H1 (cell line): ENCODE measurements at regions not wholly inside any gene's neighbourhood (a gene's known extent, or its start where the extent isn't known, plus 50 kb on each side); places are given as distances from the start of the nearest gene placed in this dataset.

Experiments
- CTCF ChIA-PET: fragments of 300-600 bp; sonication (Branson Sonifier 250); formaldehyde crosslinking; loops from one replicate; lab custom pipeline; 2021; ENCODE audit not compliant: partially characterized antibody; lab: Charles Lee
- POLR2A ChIA-PET: fragments of 300-600 bp; sonication (Branson Sonifier 250); formaldehyde crosslinking; loops from one replicate; lab custom pipeline; 2021; ENCODE audit warnings: inconsistent platforms; ENCODE audit not compliant: partially characterized antibody; lab: Charles Lee
- DNase-seq, 2 experiments: peaks; one replicate each; pipeline versions ENCODE4 v3.0.0 to v3.0.0-alpha.2; 2010 to 2022; ENCODE audit warnings: low spot score in 2 of 2, low read depth in 1 of 2, mixed read lengths in 1 of 2
- FAIRE-seq: peaks from 2 replicates; lab custom pipeline; 2011; peaks lifted over from hg19 to GRCh38; lab: Jason Lieb, UNC
- H2AFZ ChIP-seq: 2 replicates; pipeline ENCODE4 v1.8.1; 2012; ENCODE audit warnings: low read length, inconsistent platforms
- H2AK5ac ChIP-seq: 2 replicates; pipeline ENCODE4 v1.6.1; 2013; ENCODE audit warnings: low read depth, low read length
- H2BK120ac ChIP-seq: replicated peaks from 2 replicates; pipeline ENCODE3; 2013; ENCODE audit warnings: low read depth, low read length, inconsistent platforms
- H2BK12ac ChIP-seq: 2 replicates; pipeline ENCODE4 v1.6.1; 2013; ENCODE audit warnings: low read depth, low read length
- H2BK15ac ChIP-seq: 2 replicates; pipeline ENCODE4 v1.6.1; 2013; ENCODE audit warnings: low read length
- H2BK20ac ChIP-seq: 2 replicates; pipeline ENCODE4 v1.6.1; 2013; ENCODE audit warnings: low read length
- H2BK5ac ChIP-seq: 2 replicates; pipeline ENCODE4 v1.6.1; 2013; ENCODE audit warnings: low read depth, low read length
- H3K14ac ChIP-seq: 2 replicates; pipeline ENCODE4 v1.6.1; 2013; ENCODE audit warnings: inconsistent platforms; ENCODE audit not compliant: insufficient read length
- H3K18ac ChIP-seq: 2 replicates; pipeline ENCODE4 v1.6.1; 2013; ENCODE audit warnings: low read length; ENCODE audit errors: extremely low read depth
- H3K23ac ChIP-seq: 2 replicates; pipeline ENCODE4 v1.6.1; 2013; ENCODE audit warnings: inconsistent platforms; ENCODE audit not compliant: insufficient read length
- H3K23me2 ChIP-seq: 2 replicates; pipeline ENCODE4 v1.6.1; 2013; ENCODE audit warnings: low read depth, low read length
- H3K27ac ChIP-seq: 2 replicates; pipeline ENCODE4 v1.6.1; 2011; ENCODE audit warnings: low read depth, low read length, inconsistent platforms
- H3K27me3 ChIP-seq, 4 experiments: replicated peaks in 1 of 4; 1 replicate in 1 of 4; 2 replicates in 3 of 4; pipeline versions ENCODE4 v1.6.1 to v1.8.1; 2011 to 2013; ENCODE audit warnings: low read length in 3 of 4, mild to moderate bottlenecking in 3 of 4, inconsistent platforms in 2 of 4, mixed read lengths in 2 of 4, moderate library complexity in 1 of 4; ENCODE audit not compliant: control insufficient read depth in 3 of 4, insufficient read depth in 3 of 4; ENCODE audit errors: extremely low read depth in 1 of 4
- H3K36me3 ChIP-seq, 4 experiments: 2 replicates each; pipeline versions ENCODE4 v1.6.1 to v1.8.1; 2011 to 2013; ENCODE audit warnings: mild to moderate bottlenecking in 4 of 4, low read length in 3 of 4, moderate library complexity in 2 of 4, control low read depth in 1 of 4, inconsistent platforms in 1 of 4; ENCODE audit not compliant: insufficient read depth in 4 of 4, control insufficient read depth in 2 of 4
- H3K4ac ChIP-seq: replicated peaks from 2 replicates; pipeline ENCODE3; 2013; ENCODE audit warnings: low read length, low read depth, mixed read lengths, inconsistent platforms; ENCODE audit not compliant: insufficient read length
- H3K4me1 ChIP-seq, 4 experiments: replicated peaks in 1 of 4; 1 replicate in 1 of 4; 2 replicates in 3 of 4; pipeline versions ENCODE4 v1.6.1 to v1.8.1; 2011 to 2013; ENCODE audit warnings: low read length in 3 of 4, inconsistent platforms in 2 of 4, mixed read lengths in 1 of 4; ENCODE audit not compliant: insufficient read depth in 4 of 4, control insufficient read depth in 3 of 4
- H3K4me2 ChIP-seq, 2 experiments: 2 replicates each; pipeline versions ENCODE4 v1.6.1 to v1.8.1; 2011 to 2013; ENCODE audit warnings: low read depth in 2 of 2, low read length in 2 of 2, control low read depth in 1 of 2, inconsistent platforms in 1 of 2, mild to moderate bottlenecking in 1 of 2; ENCODE audit not compliant: insufficient read depth in 1 of 2
- H3K4me3 ChIP-seq, 4 experiments: fragments of 200-600, 300-600 bp in 1 of 4; sonication (generic), shearing (Covaris generic), sonication (Bioruptor Twin) in 1 of 4; 2 replicates each; pipeline versions ENCODE4 v1.5.1 to v1.8.1; 2011 to 2016; ENCODE audit warnings: low read length in 4 of 4, low read depth in 3 of 4, control low read depth in 2 of 4, inconsistent platforms in 2 of 4, mild to moderate bottlenecking in 2 of 4, mixed read lengths in 1 of 4, moderate library complexity in 1 of 4; ENCODE audit not compliant: insufficient read depth in 2 of 4; ENCODE audit errors: extremely low read depth in 1 of 4
- H3K56ac ChIP-seq: replicated peaks from 2 replicates; pipeline ENCODE3; 2013; ENCODE audit warnings: low read depth, mild to moderate bottlenecking, mixed read lengths, low read length, inconsistent platforms; ENCODE audit not compliant: insufficient read length
- H3K79me1 ChIP-seq: 2 replicates; pipeline ENCODE4 v1.6.1; 2013; ENCODE audit warnings: low read depth, low read length, control low read depth
- H3K79me2 ChIP-seq, 2 experiments: 2 replicates each; pipeline versions ENCODE4 v1.6.1 to v1.8.1; 2012 to 2013; ENCODE audit warnings: low read length in 2 of 2, mild to moderate bottlenecking in 2 of 2, inconsistent platforms in 1 of 2; ENCODE audit not compliant: insufficient read depth in 2 of 2, control insufficient read depth in 1 of 2
- H3K9ac ChIP-seq, 4 experiments: replicated peaks in 1 of 4; 1 replicate in 1 of 4; 2 replicates in 3 of 4; pipeline versions ENCODE4 v1.6.1 to v1.8.1; 2011 to 2013; ENCODE audit warnings: low read depth in 3 of 4, low read length in 3 of 4, control low read depth in 2 of 4, mild to moderate bottlenecking in 2 of 4, moderate library complexity in 2 of 4, inconsistent platforms in 1 of 4; ENCODE audit errors: extremely low read depth in 1 of 4
- H3K9me3 ChIP-seq, 2 experiments: 2 replicates each; pipeline versions ENCODE4 v1.6.1 to v1.8.1; 2012 to 2013; ENCODE audit warnings: mild to moderate bottlenecking in 2 of 2, moderate library complexity in 2 of 2, control low read depth in 1 of 2, inconsistent platforms in 1 of 2, low read depth in 1 of 2, low read length in 1 of 2, mixed read lengths in 1 of 2; ENCODE audit not compliant: insufficient read depth in 2 of 2
- H4K20me1 ChIP-seq, 2 experiments: replicated peaks in 1 of 2; 2 replicates each; pipeline versions ENCODE3 to v1.8.1; 2011 to 2013; ENCODE audit warnings: inconsistent platforms in 2 of 2, low read length in 2 of 2, mild to moderate bottlenecking in 1 of 2; ENCODE audit not compliant: insufficient read depth in 2 of 2, control insufficient read depth in 1 of 2
- H4K5ac ChIP-seq: 2 replicates; pipeline ENCODE4 v1.6.1; 2013; ENCODE audit warnings: low read length, low read depth, mixed read lengths, inconsistent platforms; ENCODE audit not compliant: insufficient read length
- H4K8ac ChIP-seq: 2 replicates; pipeline ENCODE4 v1.8.0; 2013; ENCODE audit warnings: mild to moderate bottlenecking, moderate library complexity, low read length, inconsistent platforms; ENCODE audit not compliant: insufficient read depth; ENCODE audit errors: extremely low read depth
- H4K91ac ChIP-seq: replicated peaks from 2 replicates; pipeline ENCODE3; 2013; ENCODE audit warnings: low read length, mixed read lengths, inconsistent platforms; ENCODE audit not compliant: insufficient read length
- CBX8 ChIP-seq: fragments of 300-800, 300-1000 bp; sonication (generic); IDR thresholded peaks from 2 replicates; pipeline ENCODE4 v1.7.1; 2016; ENCODE audit warnings: low read depth, low read length, borderline replicate concordance
- RXRA ChIP-seq: IDR thresholded peaks from 2 replicates; pipeline ENCODE4 v1.6.1; 2011; ENCODE audit warnings: low read depth, mild to moderate bottlenecking, low read length, moderate library complexity; ENCODE audit not compliant: insufficient read depth
- TEAD4 ChIP-seq: IDR thresholded peaks from 2 replicates; pipeline ENCODE4 v1.6.1; 2012; ENCODE audit warnings: low read depth, low read length, inconsistent platforms, mixed read lengths
- WGBS, 2 experiments: shearing (Covaris generic) in 1 of 2; methylation state at CpG; one replicate each; pipeline versions ENCODE4 v1.1.6 to v1.1.7; 2013 to 2015; ENCODE audit warnings: low lambda C conversion rate in 2 of 2, mixed read lengths in 2 of 2, inconsistent platforms in 1 of 2, low coverage in 1 of 2, missing lambda C conversion rate in 1 of 2; ENCODE audit not compliant: insufficient replicate concordance in 2 of 2, insufficient coverage in 1 of 2, insufficient read length in 1 of 2; ENCODE audit errors: extremely low coverage in 1 of 2, missing lambda C conversion rate in 1 of 2; 5-methylcytosine and 5-hydroxymethylcytosine counted together
- TF ChIP-seq, protein P1 (sequence below): IDR thresholded peaks from 2 replicates; pipeline ENCODE4 v1.6.1; 2012; ENCODE audit warnings: low read length, inconsistent platforms

- no peak overlapping the region for H2BK20ac ChIP-seq
- H2AFZ ChIP-seq: no peak overlapping the region
- H3K4ac ChIP-seq: no peak overlapping the region
- H3K9me3 ChIP-seq: no peaks in the 10 kb centered on the region
- no peak overlapping the region for H3K4me3 ChIP-seq
- no peaks in the 10 kb centered on the region for H3K4me1 ChIP-seq
- no peaks in the 10 kb centered on the region for H3K23me2 ChIP-seq
- H4K8ac ChIP-seq: no peak overlapping the region
- no peak overlapping the region for H3K4me2 ChIP-seq
- DNase-seq: no peak
- no peak overlapping the region for H3K14ac ChIP-seq
- H3K27ac ChIP-seq: no peak overlapping the region
- TF ChIP-seq TEAD4 (no peak), RXRA (no peak), CBX8 (no peak)
- TF ChIP-seq, protein P1, sequence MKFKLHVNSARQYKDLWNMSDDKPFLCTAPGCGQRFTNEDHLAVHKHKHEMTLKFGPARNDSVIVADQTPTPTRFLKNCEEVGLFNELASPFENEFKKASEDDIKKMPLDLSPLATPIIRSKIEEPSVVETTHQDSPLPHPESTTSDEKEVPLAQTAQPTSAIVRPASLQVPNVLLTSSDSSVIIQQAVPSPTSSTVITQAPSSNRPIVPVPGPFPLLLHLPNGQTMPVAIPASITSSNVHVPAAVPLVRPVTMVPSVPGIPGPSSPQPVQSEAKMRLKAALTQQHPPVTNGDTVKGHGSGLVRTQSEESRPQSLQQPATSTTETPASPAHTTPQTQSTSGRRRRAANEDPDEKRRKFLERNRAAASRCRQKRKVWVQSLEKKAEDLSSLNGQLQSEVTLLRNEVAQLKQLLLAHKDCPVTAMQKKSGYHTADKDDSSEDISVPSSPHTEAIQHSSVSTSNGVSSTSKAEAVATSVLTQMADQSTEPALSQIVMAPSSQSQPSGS: no peak
- TF ChIP-seq, all 59 proteins: peak for 0
- H3K9ac ChIP-seq: no peak overlapping the region
- no peaks in the 10 kb centered on the region for H3K79me2 ChIP-seq
- no peaks in the 10 kb centered on the region for H4K20me1 ChIP-seq
- no peak overlapping the region for H2BK12ac ChIP-seq
- FAIRE-seq: no peak
- 90% methylated on average over 5 of the region's 5 CpGs; no CpG with 5 or more reads in 1 of the 2 experiments for whole genome bisulfite sequencing, 2 experiments
- H2AK5ac ChIP-seq: no peak overlapping the region
- no peaks in the 10 kb centered on the region for H3K36me3 ChIP-seq
- no peak overlapping the region for H3K56ac ChIP-seq
- ChIA-PET CTCF (no interaction called here), POLR2A (no interaction called here)
- H2BK120ac ChIP-seq: no peak overlapping the region
- H4K91ac ChIP-seq: no peak overlapping the region
- H3K18ac ChIP-seq: no peak overlapping the region
- no peak overlapping the region for H2BK15ac ChIP-seq
- no peaks in the 10 kb centered on the region for H3K27me3 ChIP-seq
- no peak overlapping the region for H3K23ac ChIP-seq
- H4K5ac ChIP-seq: no peak overlapping the region
- H2BK5ac ChIP-seq: no peak overlapping the region
- H3K79me1 ChIP-seq: no peaks in the 10 kb centered on the region
Measured at GRCh38 chr6:122116119-122116834, 283.2 kb upstream of the HSF2 start.
